HCT116 (cell line): ENCODE measurements at regions not wholly inside any gene's neighbourhood (a gene's known extent, or its start where the extent isn't known, plus 50 kb on each side); places are given as distances from the start of the nearest gene placed in this dataset.

Experiments used
- ATAC-seq: fragments of 200-7000 bp; cut with Tn5 transposase; 2 replicates; pipeline ENCODE4 v1.9.1; 2020; ENCODE audit warnings: mild to moderate bottlenecking, moderate library complexity
- BruUV-seq: library from RNA; stranded (reverse); fragments of 400-500 nt; replicated peaks from 2 replicates; lab custom pipeline; 2021; lab: Mats Ljungman, UMichigan
- CTCF ChIA-PET: fragments of 300-600 bp; sonication (Branson Sonifier 250); formaldehyde crosslinking; loops from one replicate; lab custom pipeline; 2021; ENCODE audit warnings: antibody characterized with exemption; lab: Charles Lee
- POLR2A ChIA-PET: fragments of 300-600, 350-600 bp; sonication (Branson Sonifier 250); formaldehyde crosslinking; loops from one replicate; lab custom pipeline; 2021; ENCODE audit warnings: antibody characterized with exemption; lab: Charles Lee
- RAD21 ChIA-PET, 2 experiments: fragments of 300-600 bp; sonication (Branson Sonifier 250); formaldehyde crosslinking; loops; one replicate each; lab custom pipeline; 2023; ENCODE audit warnings: low total read pairs in 2 of 2; ENCODE audit not compliant: uncharacterized antibody in 2 of 2, unreplicated experiment in 2 of 2, low non-redundant PET in 1 of 2; lab: Charles Lee
- DNase-seq: peaks from one replicate; pipeline ENCODE4 v3.0.0-alpha.2; 2010; ENCODE audit warnings: low read depth, low spot score
- H2AFZ ChIP-seq: fragments of 200-600 bp; shearing (Covaris generic), sonication (generic); 2 replicates; pipeline ENCODE4 v1.6.1; 2017; ENCODE audit warnings: low read depth, mixed run types, mixed read lengths, antibody characterized with exemption, low read length; ENCODE audit not compliant: poor library complexity, severe bottlenecking
- H3K27ac ChIP-seq: 2 replicates; pipeline ENCODE4 v1.5.1; 2012; ENCODE audit warnings: low read depth, low read length
- H3K27me3 ChIP-seq: fragments of 200-600 bp; sonication (generic); 2 replicates; pipeline ENCODE4 v1.6.1; 2016; ENCODE audit warnings: mixed run types, low read length, mixed read lengths; ENCODE audit not compliant: insufficient read depth
- H3K36me3 ChIP-seq, 2 experiments: fragments of 200-500 bp in 1 of 2; fragments of 200-600 bp in 1 of 2; sonication (Bioruptor generic) in 1 of 2; sonication (generic) in 1 of 2; 2 replicates each; pipeline versions ENCODE4 v1.5.1 to v1.6.1; 2014 to 2016; ENCODE audit warnings: low read length in 2 of 2, inconsistent platforms in 1 of 2, mixed read lengths in 1 of 2, mixed run types in 1 of 2; ENCODE audit not compliant: insufficient read depth in 2 of 2, control insufficient read depth in 1 of 2
- H3K4me1 ChIP-seq, 2 experiments: fragments of 200-600 bp in 1 of 2; sonication (generic) in 1 of 2; 2 replicates each; pipeline versions ENCODE4 v1.5.1 to v1.6.1; 2012 to 2017; ENCODE audit warnings: low read length in 2 of 2, inconsistent platforms in 1 of 2, mild to moderate bottlenecking in 1 of 2, mixed read lengths in 1 of 2, mixed run types in 1 of 2, moderate library complexity in 1 of 2; ENCODE audit not compliant: insufficient read depth in 2 of 2, control insufficient read depth in 1 of 2
- H3K4me2 ChIP-seq: fragments of 200-600 bp; sonication (generic); 2 replicates; pipeline ENCODE4 v1.6.1; 2017; ENCODE audit warnings: mixed run types, low read length, mixed read lengths
- H3K4me3 ChIP-seq, 2 experiments: fragments of 200-600 bp in 1 of 2; sonication (generic) in 1 of 2; replicated peaks in 1 of 2; 2 replicates each; pipeline ENCODE4 v1.5.1; 2011 to 2016; ENCODE audit warnings: low read length in 2 of 2, control low read depth in 1 of 2, low read depth in 1 of 2, mild to moderate bottlenecking in 1 of 2, mixed read lengths in 1 of 2, mixed run types in 1 of 2
- H3K79me2 ChIP-seq: fragments of 200-600 bp; sonication (generic); 2 replicates; pipeline ENCODE4 v1.6.1; 2017; ENCODE audit warnings: mild to moderate bottlenecking, mixed run types, low read length, moderate library complexity, mixed read lengths; ENCODE audit not compliant: insufficient read depth
- H3K9ac ChIP-seq: fragments of 200-600 bp; sonication (generic); 2 replicates; pipeline ENCODE4 v1.6.1; 2016; ENCODE audit warnings: low read length, mixed read lengths
- H3K9me2 ChIP-seq: fragments of 200-600 bp; sonication (generic), shearing (Covaris generic); 2 replicates; pipeline ENCODE4 v1.6.1; 2017; ENCODE audit warnings: mixed run types, mild to moderate bottlenecking, moderate library complexity; ENCODE audit not compliant: insufficient read depth
- H3K9me3 ChIP-seq, 2 experiments: fragments of 200-500 bp in 1 of 2; fragments of 200-600 bp in 1 of 2; sonication (Bioruptor generic) in 1 of 2; sonication (generic) in 1 of 2; 2 replicates each; pipeline ENCODE4 v1.6.1; 2014 to 2017; ENCODE audit warnings: low read length in 2 of 2, mixed read lengths in 2 of 2, inconsistent platforms in 1 of 2, low read depth in 1 of 2, mild to moderate bottlenecking in 1 of 2, mixed run types in 1 of 2, moderate library complexity in 1 of 2; ENCODE audit not compliant: control insufficient read depth in 1 of 2, insufficient read depth in 1 of 2
- H4K20me1 ChIP-seq: fragments of 200-600 bp; sonication (generic), shearing (Covaris generic); 2 replicates; pipeline ENCODE4 v1.6.1; 2017; ENCODE audit warnings: mixed run types, mild to moderate bottlenecking, moderate library complexity; ENCODE audit not compliant: insufficient read depth
- ELF1 ChIP-seq: IDR thresholded peaks from 2 replicates; pipeline ENCODE4 v1.6.1; 2012; ENCODE audit warnings: low read depth, borderline replicate concordance
- EZH2phosphoT487 ChIP-seq: fragments of 200-600 bp; IDR thresholded peaks from 2 replicates; pipeline ENCODE4 v1.6.1; 2018; ENCODE audit warnings: antibody characterized with exemption, borderline replicate concordance
- FOSL1 ChIP-seq: IDR thresholded peaks from 2 replicates; pipeline ENCODE4 v1.6.1; 2012; ENCODE audit warnings: low read depth
- JUND ChIP-seq: IDR thresholded peaks from 2 replicates; pipeline ENCODE4 v1.6.1; 2012
- POLR2AphosphoS5 ChIP-seq: IDR thresholded peaks from 2 replicates; pipeline ENCODE4 v1.6.1; 2011; ENCODE audit warnings: mild to moderate bottlenecking, low read depth, low read length, moderate library complexity
- RAD21 ChIP-seq: IDR thresholded peaks from 2 replicates; pipeline ENCODE4 v1.6.1; 2012; ENCODE audit warnings: low read depth, mild to moderate bottlenecking
- REST ChIP-seq: IDR thresholded peaks from 2 replicates; pipeline ENCODE4 v1.6.1; 2012; ENCODE audit warnings: low read depth
- SIN3A ChIP-seq: IDR thresholded peaks from 2 replicates; pipeline ENCODE4 v1.6.1; 2012; ENCODE audit warnings: low read depth
- YY1 ChIP-seq: IDR thresholded peaks from 2 replicates; pipeline ENCODE4 v1.6.1; 2011; ENCODE audit warnings: low read length, low read depth, moderate library complexity, mild to moderate bottlenecking; ENCODE audit not compliant: insufficient replicate concordance; ENCODE audit errors: extremely low read depth
- intact Hi-C: fragments of 100-400 bp; cut with micrococcal nuclease; formaldehyde crosslinking; loops from 2 replicates; pipeline ENCODE4 v1.10.0; 2022
- TF ChIP-seq, protein P1 (sequence below): IDR thresholded peaks from 2 replicates; pipeline ENCODE4 v1.6.1; 2012

DNA sequence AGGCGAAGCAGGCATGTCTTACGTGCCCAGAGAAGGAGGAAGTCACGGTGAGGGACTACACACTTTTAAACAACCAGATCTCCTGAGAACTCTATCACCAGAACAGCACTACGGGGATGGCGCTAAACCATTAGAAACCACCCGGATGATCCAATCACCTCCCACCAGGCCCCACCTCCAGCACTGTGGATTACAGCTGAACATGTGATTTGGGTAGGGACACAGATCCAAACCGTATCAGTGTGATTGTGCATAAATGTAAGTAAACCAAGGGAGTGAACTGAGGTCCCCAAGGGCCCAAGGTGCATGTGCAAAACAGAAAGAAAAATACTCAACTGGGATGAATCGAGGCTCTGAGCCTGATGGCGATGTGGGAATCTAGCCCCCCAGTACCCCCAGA lies 134.2 kb downstream of the DICER1 start:
- ATAC-seq = no peak
- no peaks in the 10 kb centered on the region for H3K27me3 ChIP-seq
- no peaks in the 10 kb centered on the region for H3K36me3 ChIP-seq
- TF ChIP-seq SIN3A = no peak
- TF ChIP-seq, protein P1, sequence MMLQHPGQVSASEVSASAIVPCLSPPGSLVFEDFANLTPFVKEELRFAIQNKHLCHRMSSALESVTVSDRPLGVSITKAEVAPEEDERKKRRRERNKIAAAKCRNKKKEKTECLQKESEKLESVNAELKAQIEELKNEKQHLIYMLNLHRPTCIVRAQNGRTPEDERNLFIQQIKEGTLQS = no peak
- TF ChIP-seq RAD21 = no peak
- no peak for TF ChIP-seq POLR2AphosphoS5
- no peak for TF ChIP-seq EZH2phosphoT487
- TF ChIP-seq ELF1 = no peak
- no peak for TF ChIP-seq FOSL1
- no peak for TF ChIP-seq YY1
- TF ChIP-seq JUND = no peak
- no peak for TF ChIP-seq REST
- TF ChIP-seq, all 23 proteins: peak for 0
- Histone ChIP-seq H2AFZ (no peak overlapping the region), H3K9me3 (no peaks in the 10 kb centered on the region), H3K4me1 (peaks cover 0 to 3% of the 10 kb centered on the region in 2 experiments; a peak in 1 of 4 replicates), H3K4me2 (no peak overlapping the region), H3K79me2 (no peaks in the 10 kb centered on the region), H3K9ac (no peak overlapping the region), H4K20me1 (no peaks in the 10 kb centered on the region), H3K27ac (no peak overlapping the region), H3K4me3 (no peak overlapping the region), H3K9me2 (no peaks in the 10 kb centered on the region)
- no TSS peak for BruUV-seq
- intact Hi-C loops = no loop called here
- POLR2A ChIA-PET = no interaction called here
- RAD21 ChIA-PET = no interaction called here
- CTCF ChIA-PET = no interaction called here
- DNase-seq = no peak
